GM18519 (cell line): ENCODE measurements at regions not wholly inside any gene's neighbourhood (a gene's known extent, or its start where the extent isn't known, plus 50 kb on each side); places are given as distances from the start of the nearest gene placed in this dataset.

Experiments used
- ATAC-seq: cut with Tn5 transposase; IDR thresholded peaks from one replicate; pipeline ENCODE4 v1.9.1; 2021; ENCODE audit warnings: mild to moderate bottlenecking, moderate library complexity; ENCODE audit not compliant: unreplicated experiment, low FRiP score

DNA sequence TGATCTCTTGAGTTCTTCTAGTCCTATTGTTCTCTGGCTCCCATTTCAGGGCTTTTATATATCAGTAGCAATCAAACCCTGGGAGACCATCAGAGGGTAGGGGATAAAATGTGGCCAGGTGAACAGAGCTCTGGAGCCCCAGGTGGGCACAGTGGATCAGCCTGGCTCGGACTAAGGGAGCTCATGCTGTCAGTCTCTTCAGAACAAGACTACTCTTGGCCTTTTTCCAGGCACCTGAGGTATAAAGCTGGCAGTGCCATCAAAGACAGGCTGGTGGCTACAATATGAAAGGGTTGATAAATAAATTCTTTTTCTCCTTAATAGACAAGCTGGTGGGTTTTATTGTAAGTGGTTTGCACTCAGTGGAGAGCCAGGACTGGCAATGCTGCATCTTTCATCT, 160.0 kb upstream of the CCL2 start:
- ATAC-seq: no peak

- ATAC-seq: no peak
Observed at GRCh38 chr17:34098699-34099098, 156.4 kb upstream of the CCL2 start.

DNA sequence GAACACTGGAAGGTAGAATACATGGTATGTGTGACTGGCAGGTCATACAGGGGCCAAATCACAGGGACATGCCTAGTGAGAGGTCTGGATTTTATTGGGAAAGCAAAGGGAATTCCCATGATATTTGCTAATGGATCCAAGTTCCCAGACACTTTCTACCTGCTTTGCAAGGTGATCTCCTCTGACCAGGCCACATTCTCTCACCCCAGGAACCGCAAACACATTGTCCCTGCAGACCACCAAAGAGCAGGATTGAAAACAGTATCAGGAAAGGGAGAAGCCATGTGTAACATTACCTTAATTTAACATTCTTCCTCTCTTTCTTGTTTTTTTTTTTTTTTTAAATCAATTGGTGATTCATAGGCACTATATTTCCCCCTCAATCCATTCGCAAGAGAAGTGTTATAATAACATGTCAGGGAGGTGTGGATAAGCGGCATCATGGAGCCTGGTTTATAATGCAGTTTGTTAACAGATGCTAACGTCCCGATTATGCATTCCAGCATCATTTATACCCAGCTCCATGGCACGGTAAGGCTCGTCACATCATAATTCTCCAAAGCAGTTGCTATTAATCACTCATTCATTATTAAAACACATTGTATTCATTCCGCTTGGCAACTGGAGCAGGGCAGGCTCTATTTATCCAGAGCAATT, 155.1 kb upstream of the CCL2 start:
- no peak for ATAC-seq

GRCh38 chr17:34107019-34107418, 148.1 kb upstream of the CCL2 start:
- ATAC-seq: no peak

DNA sequence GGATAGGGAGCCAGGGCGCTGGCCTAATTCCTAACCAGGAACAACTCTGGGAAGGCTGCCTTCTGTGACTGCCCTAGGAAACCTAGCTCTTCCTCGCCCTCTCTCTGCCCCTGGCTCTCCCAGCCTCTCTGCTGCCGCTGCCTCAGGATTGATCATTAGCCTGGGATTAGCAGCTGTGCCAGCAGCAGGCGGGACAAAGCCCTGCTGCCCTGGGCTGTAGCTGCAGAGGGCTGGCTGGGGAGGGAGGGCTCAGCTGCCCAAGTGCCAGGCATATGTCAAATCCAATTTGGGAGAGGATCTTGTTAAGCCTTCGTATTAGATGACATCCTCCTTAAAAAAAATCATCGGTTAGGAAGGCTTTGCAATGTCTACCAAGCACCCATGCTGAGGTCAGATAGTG, 144.8 kb upstream of the CCL2 start:
- ATAC-seq: no peak

- ATAC-seq: no peak
Observed at GRCh38 chr17:34113089-34113488, 142.0 kb upstream of the CCL2 start.

DNA sequence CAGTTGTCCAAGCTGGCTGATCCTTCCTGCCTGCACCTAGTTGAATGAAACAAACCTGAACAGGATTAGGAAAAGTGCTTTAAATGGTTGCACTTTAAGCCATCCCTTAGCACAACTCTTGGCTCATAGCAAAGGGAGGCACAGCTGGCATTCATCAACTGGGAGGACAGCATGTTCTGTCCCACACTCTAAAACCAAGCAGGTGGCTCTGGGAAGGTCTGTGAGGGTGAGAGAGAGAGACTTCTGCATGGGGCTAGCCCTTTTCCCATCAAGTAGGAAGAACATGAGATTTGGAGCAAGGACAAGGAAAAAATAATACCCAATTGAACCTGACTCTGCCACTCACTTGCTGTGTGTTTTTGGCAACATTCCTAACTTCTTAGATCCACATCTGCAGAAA, 140.9 kb upstream of the CCL2 start:
- ATAC-seq: no peak

DNA sequence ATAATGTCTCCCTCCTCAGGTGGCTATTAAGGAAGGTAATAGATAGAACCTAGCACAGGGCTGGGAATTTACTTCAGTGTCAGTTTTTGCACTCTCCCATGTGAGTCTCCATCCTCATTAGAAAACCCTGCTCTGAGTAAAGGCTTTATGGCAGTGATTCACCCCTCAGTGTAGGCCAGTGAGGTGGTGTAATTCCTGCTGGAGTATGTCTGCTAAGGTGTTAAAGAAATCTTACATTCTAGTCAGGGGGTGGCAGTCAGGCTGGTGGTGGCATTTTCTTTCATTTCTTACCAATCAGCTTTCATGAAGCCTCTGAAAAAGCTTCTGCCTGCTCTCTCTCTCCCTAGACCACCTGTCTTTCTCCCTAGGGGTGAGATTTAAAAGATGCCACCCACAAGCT, 138.8 kb upstream of the CCL2 start:
- no peak for ATAC-seq

- no peak for ATAC-seq
Observed at GRCh38 chr17:34117332-34117731, 137.8 kb upstream of the CCL2 start.

DNA sequence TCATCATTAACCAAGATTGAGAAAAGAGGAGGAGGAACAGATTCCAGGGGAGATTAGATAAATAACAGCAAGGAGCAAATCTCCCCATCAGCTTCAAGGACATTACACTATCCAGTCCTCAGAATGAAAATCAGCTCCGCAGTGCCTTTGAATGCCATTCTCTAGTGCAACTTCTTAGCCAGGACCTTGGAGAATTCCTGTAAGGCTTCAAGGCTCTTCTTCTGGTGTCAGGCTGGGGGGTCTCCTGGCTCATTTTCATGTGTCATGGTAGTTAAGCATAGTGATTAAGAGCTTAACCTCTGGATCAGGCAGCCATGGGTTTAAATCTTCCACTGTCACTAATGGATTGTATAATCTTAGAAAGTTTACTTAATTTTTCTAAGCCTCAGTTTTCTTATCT, 137.3 kb upstream of the CCL2 start:
- no peak for ATAC-seq

DNA sequence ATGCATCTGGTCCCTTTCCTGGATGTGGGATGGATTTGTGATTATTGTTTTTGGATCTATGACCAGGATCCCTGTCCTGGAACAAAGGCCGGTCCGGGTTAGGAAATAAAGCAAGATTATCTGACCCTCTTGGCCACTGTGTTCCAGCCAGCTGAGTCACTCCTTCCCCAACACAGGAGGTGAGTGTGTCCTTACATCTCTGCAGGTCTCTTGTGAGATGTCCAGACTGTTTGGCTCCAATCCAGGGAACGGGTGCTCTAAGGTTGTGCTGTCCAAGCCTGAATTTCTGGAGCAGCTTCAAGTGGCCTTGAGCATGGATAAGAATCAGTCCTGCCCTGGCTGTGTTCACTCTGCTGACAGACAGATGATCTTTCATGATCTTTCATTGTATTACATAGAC, 136.5 kb upstream of the CCL2 start:
- no peak for ATAC-seq

DNA sequence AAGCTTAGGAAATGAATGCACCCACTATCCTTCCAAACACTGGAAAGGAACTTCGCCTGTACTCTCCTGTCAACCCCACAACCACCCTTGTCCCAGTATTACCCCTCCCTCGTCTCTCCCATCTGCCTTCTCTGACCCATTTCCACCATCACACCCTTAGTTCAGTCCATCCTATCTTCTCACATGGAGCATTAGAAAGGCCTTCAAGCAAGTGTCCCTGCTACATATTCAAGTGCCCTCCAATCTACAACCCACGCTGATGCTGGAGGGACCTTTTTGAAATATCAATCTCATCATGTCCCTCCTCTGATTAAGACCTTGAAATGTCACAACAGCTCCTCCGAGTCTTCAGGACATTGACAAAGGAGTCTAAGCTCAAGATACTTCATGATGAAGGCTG, 133.8 kb upstream of the CCL2 start:
- ATAC-seq: no peak

GRCh38 chr17:34122515-34122914, 132.6 kb upstream of the CCL2 start:
- ATAC-seq: no peak

- no peak for ATAC-seq
Observed at GRCh38 chr17:34125010-34125409, 130.1 kb upstream of the CCL2 start.

DNA sequence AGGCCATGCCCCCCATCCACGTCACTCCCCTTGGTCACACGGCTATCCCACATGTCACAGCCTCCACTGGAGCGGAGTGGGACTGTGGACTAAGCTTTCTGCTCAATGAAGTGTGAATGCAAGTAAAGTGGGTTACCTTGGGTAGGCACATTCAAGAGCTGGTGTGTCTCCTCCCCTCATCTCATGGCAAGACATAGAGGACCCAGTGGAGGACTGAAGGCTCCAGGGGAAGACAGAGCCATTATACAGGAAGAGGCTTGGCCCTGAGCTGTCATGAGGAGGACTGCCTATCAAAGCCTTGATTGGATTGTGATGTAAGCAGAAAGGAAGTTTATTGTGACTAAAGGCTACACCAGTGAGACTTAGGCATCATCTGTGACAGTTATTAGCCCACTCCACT, 129.2 kb upstream of the CCL2 start:
- no peak for ATAC-seq

- ATAC-seq: no peak
Observed at GRCh38 chr17:34126496-34126895, 128.6 kb upstream of the CCL2 start.

- ATAC-seq: no peak
Observed at GRCh38 chr17:34126965-34127364, 128.1 kb upstream of the CCL2 start.

- no peak for ATAC-seq
Observed at GRCh38 chr17:34130544-34130943, 124.5 kb upstream of the CCL2 start.

DNA sequence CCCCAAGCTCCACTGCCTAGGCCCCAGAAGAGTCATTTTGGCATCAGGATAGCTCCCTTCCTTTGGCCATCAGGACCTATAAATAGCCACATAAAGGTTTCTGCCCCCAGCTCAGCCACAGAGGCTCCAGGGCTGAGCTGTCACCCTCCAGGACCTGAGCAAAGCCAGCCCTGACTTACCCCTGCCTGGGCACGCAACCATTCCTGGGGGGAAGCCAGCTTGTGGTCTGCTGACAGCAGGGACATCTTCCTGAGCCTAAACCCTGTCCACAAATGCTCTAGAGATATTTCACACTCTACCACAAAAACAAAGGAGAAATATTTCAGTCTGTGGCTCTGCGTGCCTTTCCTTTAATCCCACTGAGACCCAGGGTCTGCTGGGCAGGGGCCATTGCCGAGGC, 123.7 kb upstream of the CCL2 start:
- ATAC-seq: no peak

DNA sequence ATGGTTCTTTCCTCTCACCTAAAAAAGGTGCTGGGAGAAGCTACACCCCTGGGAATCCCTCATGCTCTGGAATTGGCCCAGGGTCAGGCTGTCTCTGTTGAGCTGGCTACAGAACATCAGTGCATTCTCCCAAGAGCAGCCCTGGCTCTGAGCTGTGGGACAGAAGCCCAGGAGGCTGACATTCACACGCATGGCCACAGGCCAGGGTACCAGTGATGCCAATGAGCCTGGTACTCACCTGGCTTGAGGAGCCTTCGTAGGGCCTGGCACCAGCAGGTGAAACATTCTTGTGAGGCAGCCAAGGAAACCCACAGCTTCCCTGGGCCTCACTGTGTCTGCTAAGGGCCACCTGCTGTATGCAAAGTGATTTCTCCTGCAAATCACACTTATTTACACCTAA, 121.7 kb upstream of the CCL2 start:
- no peak for ATAC-seq

GRCh38 chr17:34135841-34136240, 119.2 kb upstream of the CCL2 start:
- no peak for ATAC-seq

DNA sequence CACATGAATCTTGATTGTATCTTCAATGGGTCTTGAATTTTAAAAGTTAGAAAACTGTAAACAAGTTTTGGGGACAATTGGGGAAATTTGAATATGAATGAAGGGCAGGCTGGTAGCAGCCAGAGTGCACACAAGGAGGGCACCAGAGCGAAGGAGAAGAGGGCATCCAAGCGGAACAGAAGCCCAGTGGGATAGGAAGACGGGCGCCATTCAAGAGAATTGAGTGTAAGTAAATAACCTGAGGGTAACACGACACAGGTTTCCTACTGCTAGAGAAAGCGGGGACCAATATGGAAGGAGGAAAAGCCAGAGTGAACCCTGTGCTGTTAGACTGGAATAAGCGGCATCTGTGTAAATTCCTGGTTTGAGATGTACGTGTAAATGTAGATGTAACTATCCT, 115.1 kb upstream of the CCL2 start:
- ATAC-seq: no peak

- ATAC-seq: no peak
Observed at GRCh38 chr17:34141590-34141989, 113.5 kb upstream of the CCL2 start.
